Skeletal muscle tissue (tissue), 3 donors: ENCODE measurements at regions not wholly inside any gene's neighbourhood (a gene's known extent, or its start where the extent isn't known, plus 50 kb on each side); places are given as distances from the start of the nearest gene placed in this dataset.

Experiments
- H3K27ac ChIP-seq: one replicate; pipeline ENCODE4 v1.7.0; 2013; ENCODE audit warnings: mild to moderate bottlenecking, low read depth, low read length, inconsistent platforms
- H3K27me3 ChIP-seq, 3 donors: one replicate each; pipeline ENCODE4 v1.7.0; 2013; ENCODE audit warnings: low read length in 3 of 3; ENCODE audit not compliant: control insufficient read depth in 3 of 3, insufficient read depth in 3 of 3
- H3K36me3 ChIP-seq, 3 donors: one replicate each; pipeline ENCODE4 v1.7.0; 2013; ENCODE audit warnings: low read length in 3 of 3; ENCODE audit not compliant: control insufficient read depth in 3 of 3, insufficient read depth in 3 of 3
- H3K4me1 ChIP-seq, 3 donors: one replicate each; pipeline ENCODE4 v1.7.0; 2013; ENCODE audit warnings: low read length in 3 of 3, mild to moderate bottlenecking in 3 of 3; ENCODE audit not compliant: control insufficient read depth in 3 of 3, insufficient read depth in 3 of 3
- H3K4me3 ChIP-seq, 3 donors: one replicate each; pipeline ENCODE4 v1.7.0; 2013; ENCODE audit warnings: low read length in 3 of 3
- H3K9ac ChIP-seq, 3 donors: one replicate each; pipeline ENCODE4 v1.7.0; 2013; ENCODE audit warnings: low read length in 3 of 3, mild to moderate bottlenecking in 3 of 3, moderate library complexity in 2 of 3, low read depth in 1 of 3
- H3K9me3 ChIP-seq, 3 donors: one replicate each; pipeline ENCODE4 v1.7.0; 2013; ENCODE audit warnings: low read length in 3 of 3; ENCODE audit not compliant: control insufficient read depth in 3 of 3
- donor health status: Osteomylitis.

DNA sequence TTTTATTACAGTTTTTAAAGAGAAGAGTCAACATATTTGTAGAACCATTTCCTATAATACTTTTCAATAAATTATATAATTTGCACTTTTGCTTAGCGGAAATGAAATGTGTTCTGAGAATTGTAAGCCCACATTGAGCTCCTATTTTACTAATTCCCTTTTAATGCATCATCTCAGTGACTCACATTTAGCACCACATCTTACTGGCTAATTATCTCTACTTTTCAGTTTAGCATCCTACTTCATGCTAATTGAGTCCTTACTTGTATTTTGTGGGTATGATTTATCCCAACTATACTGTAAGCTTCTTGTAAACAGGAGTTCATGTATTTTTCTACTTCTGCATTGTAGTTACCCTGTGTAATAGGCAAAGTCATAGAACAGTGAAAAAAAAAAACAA is 67.5 kb downstream of the TMX1 start:
- Histone ChIP-seq H3K27ac (no peak overlapping the region), H3K4me1 (peaks cover 0 to 13% (median 11%) of the 10 kb centered on the region in 3 donors), H3K9ac (no peak overlapping the region), H3K4me3 (no peak overlapping the region), H3K9me3 (no peaks in the 10 kb centered on the region), H3K36me3 (no peaks in the 10 kb centered on the region), H3K27me3 (no peaks in the 10 kb centered on the region)

DNA sequence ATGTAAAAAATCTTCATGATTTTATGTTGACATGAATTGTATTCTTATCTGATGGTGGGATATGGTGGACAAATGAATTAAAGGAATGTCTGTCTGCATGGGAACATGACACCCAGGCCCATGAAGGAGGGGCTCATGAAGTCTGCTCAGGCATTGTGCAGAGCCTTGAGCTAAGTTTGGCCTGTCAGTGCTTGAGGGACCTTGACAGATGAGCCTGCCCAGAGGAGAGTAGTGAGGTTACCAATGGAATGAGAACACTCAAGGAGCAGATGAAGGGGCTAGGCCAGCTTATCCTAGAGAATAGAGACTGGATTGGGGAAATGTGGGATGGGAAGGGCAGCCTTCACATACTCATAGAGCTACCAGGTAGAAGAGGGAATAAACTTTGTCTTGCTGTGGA is 68.8 kb downstream of the TMX1 start:
- H3K36me3 ChIP-seq, result no peaks in the 10 kb centered on the region
- no peak overlapping the region for H3K4me3 ChIP-seq
- no peak overlapping the region for H3K27ac ChIP-seq
- peaks cover 0 to 13% (median 11%) of the 10 kb centered on the region in 3 donors for H3K4me1 ChIP-seq
- no peaks in the 10 kb centered on the region for H3K27me3 ChIP-seq
- no peaks in the 10 kb centered on the region for H3K9me3 ChIP-seq
- H3K9ac ChIP-seq, result no peak overlapping the region

DNA sequence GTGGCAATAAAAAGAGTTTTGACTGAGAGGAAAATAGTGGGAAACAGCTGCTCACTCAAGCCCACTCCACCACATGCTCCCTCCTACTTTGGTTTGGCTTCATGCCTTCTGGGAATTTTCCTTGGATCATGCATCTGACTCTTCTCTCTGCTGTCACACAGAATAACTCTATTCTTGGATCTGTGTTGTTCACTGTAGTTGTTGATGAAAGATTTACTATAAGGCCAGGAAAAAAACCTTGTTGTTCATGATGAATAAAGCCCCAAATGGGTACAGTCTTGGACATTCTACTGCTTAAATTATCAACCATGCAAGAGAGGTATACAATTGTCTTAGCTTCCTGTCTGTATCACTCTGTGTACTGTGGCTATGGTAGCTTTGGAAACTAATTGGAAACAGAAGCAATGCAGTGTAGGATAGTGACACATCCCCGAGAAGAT is 70.5 kb downstream of the TMX1 start:
- Histone ChIP-seq H3K36me3 (no peaks in the 10 kb centered on the region), H3K4me1 (peaks cover 0 to 13% (median 11%) of the 10 kb centered on the region in 3 donors), H3K9me3 (no peaks in the 10 kb centered on the region), H3K9ac (no peak overlapping the region), H3K27me3 (no peaks in the 10 kb centered on the region), H3K4me3 (no peak overlapping the region), H3K27ac (peak overlapping the region; percentile 36)

DNA sequence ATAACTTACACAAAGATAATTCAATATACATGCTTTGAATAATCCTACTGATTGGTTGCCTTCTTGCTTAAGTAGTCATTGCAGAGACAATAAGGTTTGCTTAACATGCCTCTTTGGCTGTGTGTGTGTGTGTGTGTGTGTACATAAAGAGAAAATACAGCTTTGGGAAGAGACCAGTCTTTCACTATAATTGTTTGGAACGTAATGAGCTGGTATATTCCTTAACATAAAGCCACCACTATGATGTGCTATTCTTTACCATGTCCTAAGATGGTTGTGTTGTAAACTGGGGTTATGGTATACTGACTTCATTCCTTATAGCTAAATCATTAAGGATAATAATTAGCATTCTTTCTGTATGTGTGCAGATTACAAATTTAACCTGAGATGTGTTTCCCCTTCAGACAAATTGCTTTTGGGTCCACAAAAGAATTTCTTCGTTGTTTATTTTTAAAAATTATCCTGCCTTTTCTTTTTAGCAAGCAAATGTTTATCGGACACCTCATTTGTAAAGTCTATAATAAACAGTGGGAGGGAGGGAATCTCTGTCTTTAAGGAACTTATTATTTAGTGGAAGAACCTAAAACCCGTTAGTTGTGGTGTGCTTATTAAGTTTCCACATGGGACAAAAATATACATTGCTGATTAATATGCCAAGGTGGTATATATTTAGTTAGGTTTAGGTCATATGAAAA is 74.4 kb downstream of the TMX1 start:
- H3K27me3 ChIP-seq, result no peaks in the 10 kb centered on the region

DNA sequence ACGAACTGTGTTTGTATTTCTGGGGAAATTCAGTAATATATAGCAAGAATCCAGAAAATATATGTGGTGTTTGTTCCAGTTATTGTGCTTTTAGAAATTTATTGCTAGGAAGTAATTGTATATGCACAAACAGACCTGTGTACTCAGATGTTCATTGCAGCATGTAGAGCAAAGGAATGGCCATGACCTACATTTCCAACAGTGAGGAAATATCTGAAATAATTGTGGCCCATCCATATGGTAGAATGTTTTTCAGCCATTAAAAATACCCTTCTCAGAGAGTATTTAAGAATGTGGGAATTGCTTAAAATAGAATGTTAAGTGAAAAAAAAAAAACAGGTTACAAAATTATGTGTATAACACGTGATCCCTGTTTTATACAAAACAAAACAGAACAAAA is 77.3 kb downstream of the TMX1 start:
- Histone ChIP-seq H3K9ac (no peak overlapping the region), H3K36me3 (no peaks in the 10 kb centered on the region), H3K9me3 (no peaks in the 10 kb centered on the region), H3K27me3 (no peaks in the 10 kb centered on the region), H3K4me3 (no peak overlapping the region), H3K27ac (no peak overlapping the region), H3K4me1 (peaks cover 4 to 10% (median 9%) of the 10 kb centered on the region in 3 donors)

More for the DNA sequence above, 74.4 kb downstream of the TMX1 start:
- no peak overlapping the region for H3K27ac ChIP-seq
- H3K4me1 ChIP-seq, result peaks cover 4 to 21% (median 18%) of the 10 kb centered on the region in 3 donors
- H3K4me3 ChIP-seq, result no peak overlapping the region
- no peaks in the 10 kb centered on the region for H3K9me3 ChIP-seq
- H3K9ac ChIP-seq, result no peak overlapping the region
- H3K36me3 ChIP-seq, result no peaks in the 10 kb centered on the region

DNA sequence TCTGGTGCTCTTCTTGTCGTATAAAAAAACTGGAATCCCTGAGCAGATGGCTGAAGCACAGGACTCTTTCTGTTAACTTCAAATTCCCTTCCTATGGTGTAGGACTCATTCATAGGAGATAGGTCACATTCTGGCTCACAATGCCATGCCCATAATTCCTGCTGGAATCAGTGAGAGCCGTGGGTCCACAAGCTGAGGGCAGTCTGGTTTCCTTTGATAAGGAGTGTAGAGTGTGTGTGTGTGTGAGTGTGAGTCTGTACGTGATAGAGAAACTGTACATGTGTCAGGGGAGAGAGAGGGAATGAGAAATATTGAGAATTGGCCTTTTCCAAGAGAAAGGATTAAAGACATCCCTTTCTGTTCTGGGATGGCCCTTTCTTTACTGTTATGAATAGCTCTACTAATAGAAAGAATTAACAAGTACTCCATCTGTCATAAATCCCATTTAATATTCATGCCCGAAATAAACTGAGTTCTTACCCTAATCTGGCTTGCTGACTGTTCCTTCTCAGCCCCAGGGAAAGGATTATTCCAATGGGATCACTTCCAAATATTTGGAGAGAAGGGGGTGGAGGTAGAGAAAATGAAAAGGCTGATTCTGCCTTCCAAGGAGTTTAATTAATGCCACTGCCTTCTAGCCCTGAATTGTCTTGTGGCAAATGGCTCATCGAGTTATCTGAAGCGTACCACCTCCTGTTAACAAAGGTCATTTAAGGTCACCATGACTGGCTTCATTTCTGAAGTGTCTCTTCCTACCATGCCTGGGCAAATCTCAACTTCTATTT is 79.0 kb downstream of the TMX1 start:
- H3K9ac ChIP-seq, result no peak overlapping the region
- no peaks in the 10 kb centered on the region for H3K36me3 ChIP-seq
- H3K27me3 ChIP-seq, result no peaks in the 10 kb centered on the region
- no peaks in the 10 kb centered on the region for H3K9me3 ChIP-seq
- H3K27ac ChIP-seq, result no peak overlapping the region
- H3K4me1 ChIP-seq, result peaks cover 4 to 10% (median 9%) of the 10 kb centered on the region in 3 donors
- H3K4me3 ChIP-seq, result no peak overlapping the region

DNA sequence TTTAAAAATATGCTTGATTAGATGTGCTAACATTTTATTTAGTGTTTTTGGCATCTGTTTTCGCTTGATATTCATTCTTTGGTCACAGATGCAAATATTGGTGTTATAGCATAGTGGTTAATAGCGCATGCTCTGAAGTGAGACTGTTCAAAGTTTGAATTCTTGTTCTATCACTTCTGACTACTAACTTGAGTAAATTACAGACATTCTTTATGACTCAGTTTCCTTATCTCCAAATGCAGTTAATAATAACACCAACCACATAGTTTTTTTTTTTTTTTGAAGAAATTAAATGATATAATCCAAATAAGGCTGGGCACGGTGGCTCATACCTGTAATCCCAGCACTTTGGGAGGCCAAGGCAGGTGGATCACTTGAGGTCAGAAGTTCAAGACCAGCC is 81.0 kb downstream of the TMX1 start:
- Histone ChIP-seq H3K4me1 (peaks cover 4 to 10% (median 9%) of the 10 kb centered on the region in 3 donors), H3K27ac (no peak overlapping the region), H3K36me3 (no peaks in the 10 kb centered on the region), H3K9ac (no peak overlapping the region), H3K4me3 (no peak overlapping the region), H3K9me3 (no peaks in the 10 kb centered on the region), H3K27me3 (no peaks in the 10 kb centered on the region)

DNA sequence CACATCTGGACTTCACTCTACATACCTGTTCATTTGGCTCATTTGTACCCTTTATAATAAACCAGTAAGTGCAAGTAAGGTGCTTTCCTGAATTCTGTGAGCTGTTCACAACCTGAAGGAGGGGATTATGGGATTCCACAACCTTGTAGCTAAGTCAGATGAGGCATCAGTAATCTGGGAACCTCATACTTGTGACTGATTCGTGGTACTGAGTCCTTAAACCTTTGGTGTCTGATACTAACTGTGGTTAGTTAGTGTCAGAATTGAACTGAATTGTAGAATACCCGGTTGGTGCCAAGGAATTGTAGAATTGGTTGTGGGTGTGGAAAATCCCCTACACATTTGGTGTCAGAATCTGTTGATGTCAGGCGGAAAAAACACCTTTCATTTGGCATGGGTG is 83.4 kb downstream of the TMX1 start:
- Histone ChIP-seq H3K36me3 (no peaks in the 10 kb centered on the region), H3K27ac (no peak overlapping the region), H3K4me3 (no peak overlapping the region), H3K4me1 (peaks cover 10 to 26% (median 24%) of the 10 kb centered on the region in 3 donors), H3K27me3 (no peaks in the 10 kb centered on the region), H3K9ac (no peak overlapping the region), H3K9me3 (no peaks in the 10 kb centered on the region)

DNA sequence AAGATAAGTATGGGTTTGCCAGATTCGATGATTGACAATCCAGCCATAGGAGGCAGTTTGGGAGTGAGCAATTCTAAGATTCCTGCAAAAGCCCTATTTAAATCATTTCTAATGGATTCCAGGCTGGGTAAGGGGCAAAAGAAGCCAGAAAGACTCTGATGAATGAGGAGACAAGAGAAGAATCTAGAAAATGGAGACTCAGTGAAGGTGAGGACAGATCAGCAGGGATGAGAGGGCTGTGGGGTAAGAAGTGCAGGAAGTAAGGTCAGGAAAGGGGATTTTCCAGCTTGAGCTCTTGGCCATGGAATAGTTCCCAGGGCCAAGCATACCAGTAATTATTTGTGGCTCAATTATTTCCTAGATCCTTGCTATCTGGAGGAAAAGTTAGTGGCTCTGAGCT is 87.3 kb downstream of the TMX1 start:
- H3K9ac ChIP-seq, result no peak overlapping the region
- H3K27me3 ChIP-seq, result no peaks in the 10 kb centered on the region
- H3K36me3 ChIP-seq, result no peaks in the 10 kb centered on the region
- H3K4me3 ChIP-seq, result no peak overlapping the region
- H3K9me3 ChIP-seq, result no peaks in the 10 kb centered on the region
- H3K27ac ChIP-seq, result peak overlapping the region; percentile 23
- peaks cover 6 to 20% (median 16%) of the 10 kb centered on the region in 3 donors for H3K4me1 ChIP-seq
